ENCODE measurements at regions not wholly inside any gene's neighbourhood (a gene's known extent, or its start where the extent isn't known, plus 50 kb on each side); places are given as distances from the start of the nearest gene placed in this dataset.

DNA sequence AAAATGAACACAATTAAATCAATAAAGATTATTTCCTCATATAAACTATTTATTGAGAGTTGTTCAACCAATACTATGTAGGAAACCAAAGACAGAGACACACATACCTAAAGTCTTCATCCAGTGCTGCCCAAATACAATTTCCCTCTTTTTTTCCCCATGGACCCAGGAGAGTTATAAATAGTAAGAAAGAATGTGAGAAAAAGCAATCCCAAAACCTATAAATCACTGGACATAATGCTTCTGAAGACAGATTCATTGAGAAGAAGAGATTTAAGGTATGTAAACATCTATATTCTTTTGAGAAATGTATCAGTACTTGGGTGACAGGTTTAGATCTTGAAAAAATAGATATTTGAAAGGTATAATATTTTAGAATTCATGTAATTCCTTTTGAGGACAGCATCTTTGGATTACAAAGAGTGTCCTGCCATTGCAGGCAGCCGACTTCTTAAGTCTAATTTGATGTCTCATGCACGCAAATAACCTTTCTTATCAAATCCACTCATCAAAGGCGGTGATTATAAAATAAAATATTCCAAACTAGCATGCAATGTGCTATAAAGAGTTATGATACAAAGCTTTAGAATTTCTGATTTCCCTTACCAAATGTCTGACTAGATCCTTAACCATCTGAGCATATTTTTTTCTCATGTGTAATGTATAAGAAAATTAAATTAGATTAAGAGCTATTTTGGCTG is 739.4 kb downstream of the LIG4 start:
- no peak for DNase-seq (ENCODE audit: low spot score in 2 of 2)
- TF ChIP-seq POLR2A (IDR thresholded peaks at IDR 0.05) (no peak), POLR2AphosphoS5 (IDR thresholded peaks at IDR 0.05) (no peak), EP300 (IDR thresholded peaks at IDR 0.05) (no peak)
- TF ChIP-seq, protein P1, sequence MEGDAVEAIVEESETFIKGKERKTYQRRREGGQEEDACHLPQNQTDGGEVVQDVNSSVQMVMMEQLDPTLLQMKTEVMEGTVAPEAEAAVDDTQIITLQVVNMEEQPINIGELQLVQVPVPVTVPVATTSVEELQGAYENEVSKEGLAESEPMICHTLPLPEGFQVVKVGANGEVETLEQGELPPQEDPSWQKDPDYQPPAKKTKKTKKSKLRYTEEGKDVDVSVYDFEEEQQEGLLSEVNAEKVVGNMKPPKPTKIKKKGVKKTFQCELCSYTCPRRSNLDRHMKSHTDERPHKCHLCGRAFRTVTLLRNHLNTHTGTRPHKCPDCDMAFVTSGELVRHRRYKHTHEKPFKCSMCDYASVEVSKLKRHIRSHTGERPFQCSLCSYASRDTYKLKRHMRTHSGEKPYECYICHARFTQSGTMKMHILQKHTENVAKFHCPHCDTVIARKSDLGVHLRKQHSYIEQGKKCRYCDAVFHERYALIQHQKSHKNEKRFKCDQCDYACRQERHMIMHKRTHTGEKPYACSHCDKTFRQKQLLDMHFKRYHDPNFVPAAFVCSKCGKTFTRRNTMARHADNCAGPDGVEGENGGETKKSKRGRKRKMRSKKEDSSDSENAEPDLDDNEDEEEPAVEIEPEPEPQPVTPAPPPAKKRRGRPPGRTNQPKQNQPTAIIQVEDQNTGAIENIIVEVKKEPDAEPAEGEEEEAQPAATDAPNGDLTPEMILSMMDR (IDR thresholded peaks at IDR 0.05), result no peak
- no peaks in the 10 kb centered on the region for H3K27me3 ChIP-seq
- H3K27ac ChIP-seq, result no peak overlapping the region
- no peak overlapping the region for H3K4me3 ChIP-seq
- 47% methylated on average over 3 of the region's 3 CpGs for WGBS
- H3K9me3 ChIP-seq, result no peaks in the 10 kb centered on the region
- H3K36me3 ChIP-seq, result no peaks in the 10 kb centered on the region
- H3K4me1 ChIP-seq, result no peaks in the 10 kb centered on the region

DNA sequence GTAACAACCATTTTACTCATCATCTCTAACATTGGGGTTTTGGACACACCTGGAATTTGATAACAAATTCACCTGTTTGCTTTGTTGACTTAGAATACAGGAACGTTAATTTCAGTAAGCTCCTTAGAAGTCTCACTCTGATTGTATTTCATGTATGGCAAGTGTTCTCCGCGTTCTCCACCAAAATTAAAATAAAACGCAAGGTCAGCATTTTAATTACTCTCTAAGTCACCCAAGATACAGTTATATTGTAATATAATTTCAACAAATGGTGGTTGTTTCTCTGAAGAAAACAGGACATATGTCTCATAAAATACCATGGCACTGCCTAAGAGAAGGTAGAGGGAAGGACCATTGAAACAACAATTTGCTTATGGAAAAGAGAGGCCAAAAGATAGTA is 742.1 kb downstream of the LIG4 start:
- no peaks in the 10 kb centered on the region for H3K4me1 ChIP-seq
- TF ChIP-seq EP300 (IDR thresholded peaks at IDR 0.05) (no peak), POLR2A (IDR thresholded peaks at IDR 0.05) (no peak), POLR2AphosphoS5 (IDR thresholded peaks at IDR 0.05) (no peak)
- TF ChIP-seq, protein P1 (IDR thresholded peaks at IDR 0.05), result no peak
- no peaks in the 10 kb centered on the region for H3K9me3 ChIP-seq
- no peak for DNase-seq (ENCODE audit: low spot score in 2 of 2)
- no peaks in the 10 kb centered on the region for H3K36me3 ChIP-seq
- H3K27me3 ChIP-seq, result no peaks in the 10 kb centered on the region
- no peak overlapping the region for H3K4me3 ChIP-seq
- 92% methylated on average over 4 of the region's 4 CpGs for WGBS
- no peak overlapping the region for H3K27ac ChIP-seq

DNA sequence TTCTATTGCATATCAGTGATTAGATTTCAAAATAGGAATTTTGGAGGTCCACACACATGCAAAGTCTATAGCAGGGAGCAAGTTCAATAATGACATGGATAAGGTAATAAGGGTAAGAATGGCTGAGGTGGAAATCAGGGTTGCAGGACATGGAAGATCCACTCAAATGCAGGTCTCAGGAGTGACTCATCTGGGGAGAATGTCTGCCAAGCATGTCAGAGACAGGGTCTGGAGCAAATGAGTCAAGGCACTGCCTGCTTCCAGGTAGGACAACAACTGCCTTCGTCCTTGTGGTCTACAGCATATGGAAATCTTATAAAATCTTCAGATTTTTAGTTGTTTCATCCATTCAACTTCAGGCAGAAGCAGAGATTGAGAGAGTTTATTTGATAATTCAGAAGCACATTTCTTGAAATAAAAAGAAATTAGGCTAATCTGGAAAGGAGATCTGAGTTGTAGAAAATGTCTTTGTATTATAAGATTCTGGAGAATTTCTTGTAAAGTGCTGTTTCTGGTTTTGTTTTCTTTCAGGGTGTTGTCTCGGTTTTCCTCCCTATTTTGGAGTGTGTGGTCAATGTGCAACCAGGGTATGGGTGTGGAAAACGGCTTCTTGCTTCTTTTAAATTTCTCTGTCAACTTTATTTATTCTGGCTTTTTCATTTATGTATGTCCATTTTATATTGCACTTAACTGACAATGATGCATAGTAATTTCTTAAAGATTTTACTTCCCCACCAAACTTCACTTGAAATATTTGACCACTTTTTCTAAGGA is 748.8 kb downstream of the LIG4 start:
- Histone ChIP-seq H3K4me3 (no peak overlapping the region), H3K27ac (no peak overlapping the region), H3K27me3 (no peaks in the 10 kb centered on the region), H3K4me1 (no peaks in the 10 kb centered on the region), H3K36me3 (no peaks in the 10 kb centered on the region), H3K9me3 (no peaks in the 10 kb centered on the region)
- no peak for DNase-seq (ENCODE audit: low spot score in 2 of 2)
- TF ChIP-seq POLR2A (IDR thresholded peaks at IDR 0.05), result no peak
- no peak for TF ChIP-seq POLR2AphosphoS5 (IDR thresholded peaks at IDR 0.05)
- TF ChIP-seq, protein P1 (IDR thresholded peaks at IDR 0.05), result no peak
- TF ChIP-seq EP300 (IDR thresholded peaks at IDR 0.05), result no peak
- 63% methylated on average over 3 of the region's 3 CpGs for WGBS

DNA sequence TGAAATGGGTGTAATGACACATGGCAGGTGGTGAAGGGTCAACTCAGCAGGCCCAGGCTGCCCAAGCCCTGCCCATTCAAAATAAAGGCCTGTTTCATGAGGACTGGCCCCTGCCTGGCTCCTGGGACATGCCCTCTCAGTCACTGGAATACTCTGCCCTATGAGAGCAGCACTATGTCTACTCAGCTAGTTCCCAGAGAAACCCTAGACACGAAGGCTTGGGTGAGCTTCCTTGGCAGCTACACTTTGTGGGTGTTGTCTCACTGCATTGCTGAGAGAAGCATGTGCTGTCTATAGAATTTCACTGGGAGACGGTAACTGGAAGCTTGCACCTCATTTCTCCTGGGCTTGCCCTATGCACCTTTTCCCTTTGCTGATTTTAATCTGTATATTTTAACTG is 752.8 kb downstream of the LIG4 start:
- H3K27ac ChIP-seq, result no peak overlapping the region
- no peak for DNase-seq (ENCODE audit: low spot score in 2 of 2)
- no peaks in the 10 kb centered on the region for H3K9me3 ChIP-seq
- H3K4me1 ChIP-seq, result no peaks in the 10 kb centered on the region
- H3K36me3 ChIP-seq, result no peaks in the 10 kb centered on the region
- TF ChIP-seq POLR2AphosphoS5 (IDR thresholded peaks at IDR 0.05), result no peak
- TF ChIP-seq, protein P1 (IDR thresholded peaks at IDR 0.05), result no peak
- TF ChIP-seq EP300 (IDR thresholded peaks at IDR 0.05), result no peak
- TF ChIP-seq POLR2A (IDR thresholded peaks at IDR 0.05), result no peak
- H3K27me3 ChIP-seq, result no peaks in the 10 kb centered on the region
- H3K4me3 ChIP-seq, result no peak overlapping the region
- 54% methylated on average over 2 of the region's 2 CpGs for WGBS

DNA sequence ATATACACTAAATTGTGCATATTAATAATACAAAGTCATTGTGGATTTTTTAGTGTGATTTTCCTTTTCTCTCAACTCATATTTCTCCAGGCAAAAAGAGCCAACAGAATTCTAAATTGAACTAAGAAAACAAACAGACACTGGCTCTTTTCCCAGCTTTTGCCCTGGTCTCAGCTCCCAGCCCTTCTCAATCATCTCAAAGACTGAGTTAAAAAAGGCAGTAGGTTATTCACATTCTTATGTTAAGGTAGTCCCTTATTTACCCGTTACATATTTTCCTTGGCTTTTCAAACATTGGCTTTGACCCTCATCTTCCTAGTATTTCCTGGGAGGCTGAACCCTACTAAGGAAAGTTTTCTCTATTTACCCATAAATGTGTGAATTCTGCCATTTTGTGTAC is 753.6 kb downstream of the LIG4 start:
- no peak overlapping the region for H3K4me3 ChIP-seq
- H3K4me1 ChIP-seq, result no peaks in the 10 kb centered on the region
- H3K27ac ChIP-seq, result no peak overlapping the region
- no peaks in the 10 kb centered on the region for H3K36me3 ChIP-seq
- no peaks in the 10 kb centered on the region for H3K27me3 ChIP-seq
- H3K9me3 ChIP-seq, result no peaks in the 10 kb centered on the region
- TF ChIP-seq POLR2AphosphoS5 (IDR thresholded peaks at IDR 0.05), result no peak
- TF ChIP-seq, protein P1 (IDR thresholded peaks at IDR 0.05), result no peak
- TF ChIP-seq POLR2A (IDR thresholded peaks at IDR 0.05), result no peak
- no peak for TF ChIP-seq EP300 (IDR thresholded peaks at IDR 0.05)
- 58% methylated on average over 1 of the region's 1 CpG for WGBS
- DNase-seq (ENCODE audit: low spot score in 2 of 2), result no peak
